ENCODE measurements at regions not wholly inside any gene's neighbourhood (a gene's known extent, or its start where the extent isn't known, plus 50 kb on each side); places are given as distances from the start of the nearest gene placed in this dataset.

- no peak for TF ChIP-seq CTCF (IDR thresholded peaks at IDR 0.05; ENCODE audit: poor library complexity)
- TF ChIP-seq EZH2 (IDR thresholded peaks at IDR 0.05; ENCODE audit: borderline replicate concordance) = no peak
These were observed 52.4 kb upstream of the SSX2IP start for GRCh38 chr1:84742653-84743052.

Data from hepatocyte (in vitro differentiated cells).